ENCODE measurements at regions not wholly inside any gene's neighbourhood (a gene's known extent, or its start where the extent isn't known, plus 50 kb on each side); places are given as distances from the start of the nearest gene placed in this dataset.

GRCh38 chr13:66137384-66137783 is 1092.8 kb downstream of the PCDH9 start:
- TF ChIP-seq CTCF (IDR thresholded peaks at IDR 0.05; ENCODE audit: poor library complexity), result no peak
- no peak for TF ChIP-seq EZH2 (IDR thresholded peaks at IDR 0.05; ENCODE audit: borderline replicate concordance)
- no peak for TF ChIP-seq EZH2phosphoT487 (IDR thresholded peaks at IDR 0.05; ENCODE audit: low read depth, severe bottlenecking, unreplicated experiment)

Data from hepatocyte (in vitro differentiated cells).